OCI-LY7 (cell line): ENCODE measurements at regions not wholly inside any gene's neighbourhood (a gene's known extent, or its start where the extent isn't known, plus 50 kb on each side); places are given as distances from the start of the nearest gene placed in this dataset.

Experiments used
- EZH2phosphoT487 ChIP-seq: fragments of 200-600 bp; sonication (generic); IDR thresholded peaks from 2 replicates; pipeline ENCODE4 v1.6.1; 2018; ENCODE audit warnings: low read depth, borderline replicate concordance, mild to moderate bottlenecking, mixed run types, antibody characterized with exemption, low read length, moderate library complexity, mixed read lengths
- TF ChIP-seq, protein P1 (sequence below): fragments of 200-600 bp; sonication (generic); conservative IDR thresholded peaks from 2 replicates; pipeline ENCODE4 v1.5.1; 2014; ENCODE audit warnings: mild to moderate bottlenecking, antibody characterized with exemption, low read length, moderate library complexity, mixed read lengths

DNA sequence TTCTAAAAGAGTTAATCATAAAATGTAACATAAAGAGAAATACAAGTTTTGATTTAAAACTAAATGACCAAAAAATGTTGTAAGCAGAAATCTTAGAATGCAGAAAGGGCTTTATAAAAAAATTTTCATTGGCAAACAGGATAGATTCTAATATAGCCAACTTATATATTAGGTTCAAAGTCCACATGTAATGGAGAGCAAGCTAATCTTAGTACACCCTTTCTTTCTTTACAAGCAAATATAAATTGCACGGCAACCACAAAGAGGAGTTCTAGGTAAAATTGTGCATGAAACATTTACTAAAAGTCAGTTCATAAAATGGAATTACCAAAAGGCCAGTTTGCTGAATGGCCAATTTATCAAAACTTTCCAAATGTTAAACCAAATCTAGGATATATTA, 130.6 kb downstream of the NOL4 start:
- TF ChIP-seq, protein P1, sequence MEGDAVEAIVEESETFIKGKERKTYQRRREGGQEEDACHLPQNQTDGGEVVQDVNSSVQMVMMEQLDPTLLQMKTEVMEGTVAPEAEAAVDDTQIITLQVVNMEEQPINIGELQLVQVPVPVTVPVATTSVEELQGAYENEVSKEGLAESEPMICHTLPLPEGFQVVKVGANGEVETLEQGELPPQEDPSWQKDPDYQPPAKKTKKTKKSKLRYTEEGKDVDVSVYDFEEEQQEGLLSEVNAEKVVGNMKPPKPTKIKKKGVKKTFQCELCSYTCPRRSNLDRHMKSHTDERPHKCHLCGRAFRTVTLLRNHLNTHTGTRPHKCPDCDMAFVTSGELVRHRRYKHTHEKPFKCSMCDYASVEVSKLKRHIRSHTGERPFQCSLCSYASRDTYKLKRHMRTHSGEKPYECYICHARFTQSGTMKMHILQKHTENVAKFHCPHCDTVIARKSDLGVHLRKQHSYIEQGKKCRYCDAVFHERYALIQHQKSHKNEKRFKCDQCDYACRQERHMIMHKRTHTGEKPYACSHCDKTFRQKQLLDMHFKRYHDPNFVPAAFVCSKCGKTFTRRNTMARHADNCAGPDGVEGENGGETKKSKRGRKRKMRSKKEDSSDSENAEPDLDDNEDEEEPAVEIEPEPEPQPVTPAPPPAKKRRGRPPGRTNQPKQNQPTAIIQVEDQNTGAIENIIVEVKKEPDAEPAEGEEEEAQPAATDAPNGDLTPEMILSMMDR: no peak
- no peak for TF ChIP-seq EZH2phosphoT487
